ENCODE measurements at regions not wholly inside any gene's neighbourhood (a gene's known extent, or its start where the extent isn't known, plus 50 kb on each side); places are given as distances from the start of the nearest gene placed in this dataset.
"Not testable (repeated sequence)": the region's sequence is repeated elsewhere in the genome, so short reads cannot be mapped to it uniquely, and the experiment has no call there.

GRCh38 chr14:30389134-30389876 lies 169.7 kb upstream of the G2E3 start:
- FAIRE-seq (no peak), DNase-seq (ENCODE audit: extremely low spot score, insufficient read length, low read depth) (no peak)

GRCh38 chr14:30389877-30390385 lies 169.0 kb upstream of the G2E3 start:
- DNase-seq (ENCODE audit: extremely low spot score, insufficient read length, low read depth) (no peak), FAIRE-seq (no peak)

GRCh38 chr14:30395065-30395464 lies 163.9 kb upstream of the G2E3 start:
- FAIRE-seq, result no peak
- DNase-seq (ENCODE audit: extremely low spot score, insufficient read length, low read depth), result no peak

GRCh38 chr14:30402846-30403245 lies 156.1 kb upstream of the G2E3 start:
- DNase-seq (ENCODE audit: extremely low spot score, insufficient read length, low read depth), result no peak
- no peak for FAIRE-seq

GRCh38 chr14:30403791-30404190 lies 155.2 kb upstream of the G2E3 start:
- no peak for DNase-seq (ENCODE audit: extremely low spot score, insufficient read length, low read depth)
- no peak for FAIRE-seq

GRCh38 chr14:30409508-30410015 lies 149.4 kb upstream of the G2E3 start:
- FAIRE-seq, result not testable (repeated sequence)

GRCh38 chr14:30410986-30411385 lies 148.0 kb upstream of the G2E3 start:
- no peak for FAIRE-seq
- DNase-seq (ENCODE audit: extremely low spot score, insufficient read length, low read depth), result no peak

More at GRCh38 chr14:30409508-30410015, 149.4 kb upstream of the G2E3 start:
- DNase-seq (ENCODE audit: extremely low spot score, insufficient read length, low read depth), result not testable (repeated sequence)

GRCh38 chr14:30413184-30413583 lies 145.8 kb upstream of the G2E3 start:
- not testable (repeated sequence) for DNase-seq (ENCODE audit: extremely low spot score, insufficient read length, low read depth); FAIRE-seq

- DNase-seq (ENCODE audit: extremely low spot score, insufficient read length, low read depth) (no peak), FAIRE-seq (no peak)
Measured at GRCh38 chr14:30417121-30417520, 141.8 kb upstream of the G2E3 start.

- no peak for FAIRE-seq
- DNase-seq (ENCODE audit: extremely low spot score, insufficient read length, low read depth), result no peak
Measured at GRCh38 chr14:30417999-30418398, 141.0 kb upstream of the G2E3 start.

- no peak for FAIRE-seq
Measured at GRCh38 chr14:30419037-30419436, 139.9 kb upstream of the G2E3 start.

GRCh38 chr14:30420515-30420914 lies 138.4 kb upstream of the G2E3 start:
- no peak for FAIRE-seq
- no peak for DNase-seq (ENCODE audit: extremely low spot score, insufficient read length, low read depth)

More at GRCh38 chr14:30419037-30419436, 139.9 kb upstream of the G2E3 start:
- DNase-seq (ENCODE audit: extremely low spot score, insufficient read length, low read depth), result no peak

- FAIRE-seq (no peak), DNase-seq (ENCODE audit: extremely low spot score, insufficient read length, low read depth) (no peak)
Measured at GRCh38 chr14:30426463-30426862, 132.5 kb upstream of the G2E3 start.

- FAIRE-seq (no peak), DNase-seq (ENCODE audit: extremely low spot score, insufficient read length, low read depth) (no peak)
Measured at GRCh38 chr14:30427401-30427800, 131.6 kb upstream of the G2E3 start.

- FAIRE-seq, result no peak
Measured at GRCh38 chr14:30427846-30428245, 131.1 kb upstream of the G2E3 start.

GRCh38 chr14:30431552-30431951 lies 127.4 kb upstream of the G2E3 start:
- FAIRE-seq (no peak), DNase-seq (ENCODE audit: extremely low spot score, insufficient read length, low read depth) (no peak)

More at GRCh38 chr14:30427846-30428245, 131.1 kb upstream of the G2E3 start:
- no peak for DNase-seq (ENCODE audit: extremely low spot score, insufficient read length, low read depth)

- no peak for DNase-seq (ENCODE audit: extremely low spot score, insufficient read length, low read depth)
Measured at GRCh38 chr14:30440961-30441360, 118.0 kb upstream of the G2E3 start.

GRCh38 chr14:30443368-30444007 lies 115.5 kb upstream of the G2E3 start:
- DNase-seq (ENCODE audit: extremely low spot score, insufficient read length, low read depth) (no peak), FAIRE-seq (no peak)

More at GRCh38 chr14:30440961-30441360, 118.0 kb upstream of the G2E3 start:
- FAIRE-seq, result no peak

- no peak for FAIRE-seq
- DNase-seq (ENCODE audit: extremely low spot score, insufficient read length, low read depth), result no peak
Measured at GRCh38 chr14:30444451-30444850, 114.5 kb upstream of the G2E3 start.

- no peak for FAIRE-seq
- DNase-seq (ENCODE audit: extremely low spot score, insufficient read length, low read depth), result no peak
Measured at GRCh38 chr14:30445011-30445793, 113.8 kb upstream of the G2E3 start.
